ENCODE measurements at regions not wholly inside any gene's neighbourhood (a gene's known extent, or its start where the extent isn't known, plus 50 kb on each side); places are given as distances from the start of the nearest gene placed in this dataset.

GRCh38 chr2:217297096-217297495 is 437.2 kb upstream of the TNP1 start:
- TF ChIP-seq CTCF (CRISPR knock-in tag; IDR thresholded peaks at IDR 0.05): no peak
- TF ChIP-seq SAFB2 (CRISPR knock-in tag; IDR thresholded peaks at IDR 0.05; ENCODE audit: borderline replicate concordance, low read depth): no peak
- TF ChIP-seq ATF2 (CRISPR knock-in tag; IDR thresholded peaks at IDR 0.05): no peak
- TF ChIP-seq GATAD2A (CRISPR knock-in tag; IDR thresholded peaks at IDR 0.05): no peak
- no peak for TF ChIP-seq POLR2A (IDR thresholded peaks at IDR 0.05; ENCODE audit: insufficient read depth in 1 of 2, low read depth in 2 of 2, low read length in 2 of 2)
- no peak for TF ChIP-seq MXD4 (CRISPR knock-in tag; IDR thresholded peaks at IDR 0.05)
- TF ChIP-seq ZNF547 (CRISPR knock-in tag; IDR thresholded peaks at IDR 0.05): no peak
- TF ChIP-seq FOXA1 (IDR thresholded peaks at IDR 0.05): no peak
- TF ChIP-seq FOXA1 (CRISPR knock-in tag; IDR thresholded peaks at IDR 0.05): no peak
